IMR-90 (cell line): ENCODE measurements at regions not wholly inside any gene's neighbourhood (a gene's known extent, or its start where the extent isn't known, plus 50 kb on each side); places are given as distances from the start of the nearest gene placed in this dataset.

Source experiments
- CEBPB ChIP-seq: IDR thresholded peaks from 2 replicates; pipeline ENCODE4 v1.6.1; 2012; ENCODE audit warnings: low read depth, low read length, improper control_type of control experiment
- CTCF ChIP-seq: conservative IDR thresholded peaks from 2 replicates; pipeline ENCODE4 v1.5.1; 2012; ENCODE audit warnings: mild to moderate bottlenecking, low read depth, low read length, improper control_type of control experiment
- FOS ChIP-seq: fragments of 150-350 bp; IDR thresholded peaks from 2 replicates; pipeline ENCODE4 v1.6.1; 2016; ENCODE audit warnings: low read depth, low read length
- POLR2A ChIP-seq: IDR thresholded peaks from 2 replicates; pipeline ENCODE4 v1.6.1; 2012; ENCODE audit warnings: mild to moderate bottlenecking, low read depth, low read length
- RAD21 ChIP-seq: IDR thresholded peaks from 2 replicates; pipeline ENCODE4 v1.6.1; 2012; ENCODE audit warnings: low read length, improper control_type of control experiment
- SMC3 ChIP-seq: fragments of 150-350 bp; IDR thresholded peaks from 2 replicates; pipeline ENCODE4 v1.6.1; 2016; ENCODE audit warnings: low read depth, mild to moderate bottlenecking, antibody characterized with exemption, low read length, moderate library complexity

- TF ChIP-seq CTCF: no peak
- no peak for TF ChIP-seq RAD21
- no peak for TF ChIP-seq SMC3
- no peak for TF ChIP-seq POLR2A
- TF ChIP-seq FOS: peak; percentile 19; the same call in 1 of the 2 replicates
- TF ChIP-seq CEBPB: no peak
These were observed 159.2 kb upstream of the WWC1 start for GRCh38 chr5:168132241-168132641.
